GM10266 (cell line): ENCODE measurements at regions not wholly inside any gene's neighbourhood (a gene's known extent, or its start where the extent isn't known, plus 50 kb on each side); places are given as distances from the start of the nearest gene placed in this dataset.

Experiments
- DNase-seq: peaks from one replicate; pipeline ENCODE4 v3.0.0; 2012; ENCODE audit errors: extremely low spot score
- CTCF ChIP-seq: IDR thresholded peaks from 2 replicates; pipeline ENCODE4 v1.5.1; 2012; ENCODE audit warnings: mild to moderate bottlenecking, low read depth; ENCODE audit not compliant: control insufficient read depth, insufficient read depth; ENCODE audit errors: missing control alignments

GRCh38 chrX:53746718-53747117 lies 60.2 kb upstream of the HUWE1 start:
- TF ChIP-seq CTCF: no peak
- no peak for DNase-seq

- TF ChIP-seq CTCF: no peak
- DNase-seq: no peak
Observed at GRCh38 chrX:53743244-53743643, 56.7 kb upstream of the HUWE1 start.

GRCh38 chrX:53738370-53738906 lies 51.9 kb upstream of the HUWE1 start:
- no peak for DNase-seq
- no peak for TF ChIP-seq CTCF
